ENCODE measurements at regions not wholly inside any gene's neighbourhood (a gene's known extent, or its start where the extent isn't known, plus 50 kb on each side); places are given as distances from the start of the nearest gene placed in this dataset.

DNA sequence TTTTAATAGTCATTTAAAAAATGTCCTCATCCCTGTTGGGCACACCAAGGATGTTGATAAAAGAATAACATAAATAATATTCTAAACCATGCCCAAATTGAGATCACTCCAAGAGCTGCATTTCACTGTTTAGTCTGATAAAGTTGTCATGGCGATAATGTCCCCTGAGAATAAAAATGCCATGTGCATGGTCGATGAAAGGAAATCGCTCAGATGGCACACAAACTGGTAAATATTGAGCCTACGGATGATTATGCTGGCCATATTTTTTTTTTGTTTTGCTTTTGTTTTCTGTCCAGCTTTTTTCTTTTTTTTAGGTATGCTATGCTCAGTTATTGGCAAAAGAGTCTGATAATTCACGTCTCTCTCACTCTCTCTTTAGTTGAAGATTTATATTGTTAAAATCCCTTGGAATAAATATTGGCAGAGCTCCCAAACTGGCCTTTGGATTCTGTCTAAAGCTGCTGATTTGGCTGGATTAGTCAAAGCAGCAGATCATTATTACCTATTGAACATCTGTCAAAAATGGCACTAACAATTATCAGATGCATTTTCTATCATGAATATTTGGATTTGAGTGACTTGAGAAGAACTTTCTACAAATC is 643.8 kb downstream of the SQOR start:
- TF ChIP-seq, protein P1, sequence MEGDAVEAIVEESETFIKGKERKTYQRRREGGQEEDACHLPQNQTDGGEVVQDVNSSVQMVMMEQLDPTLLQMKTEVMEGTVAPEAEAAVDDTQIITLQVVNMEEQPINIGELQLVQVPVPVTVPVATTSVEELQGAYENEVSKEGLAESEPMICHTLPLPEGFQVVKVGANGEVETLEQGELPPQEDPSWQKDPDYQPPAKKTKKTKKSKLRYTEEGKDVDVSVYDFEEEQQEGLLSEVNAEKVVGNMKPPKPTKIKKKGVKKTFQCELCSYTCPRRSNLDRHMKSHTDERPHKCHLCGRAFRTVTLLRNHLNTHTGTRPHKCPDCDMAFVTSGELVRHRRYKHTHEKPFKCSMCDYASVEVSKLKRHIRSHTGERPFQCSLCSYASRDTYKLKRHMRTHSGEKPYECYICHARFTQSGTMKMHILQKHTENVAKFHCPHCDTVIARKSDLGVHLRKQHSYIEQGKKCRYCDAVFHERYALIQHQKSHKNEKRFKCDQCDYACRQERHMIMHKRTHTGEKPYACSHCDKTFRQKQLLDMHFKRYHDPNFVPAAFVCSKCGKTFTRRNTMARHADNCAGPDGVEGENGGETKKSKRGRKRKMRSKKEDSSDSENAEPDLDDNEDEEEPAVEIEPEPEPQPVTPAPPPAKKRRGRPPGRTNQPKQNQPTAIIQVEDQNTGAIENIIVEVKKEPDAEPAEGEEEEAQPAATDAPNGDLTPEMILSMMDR (IDR thresholded peaks at IDR 0.05), result no peak
- TF ChIP-seq POLR2A (IDR thresholded peaks at IDR 0.05), result no peak

All from uterus (tissue), 2 donors.